DND-41 (cell line): ENCODE measurements at regions not wholly inside any gene's neighbourhood (a gene's known extent, or its start where the extent isn't known, plus 50 kb on each side); places are given as distances from the start of the nearest gene placed in this dataset.

Experiments
- ATAC-seq: fragments of 200-7000 bp; cut with Tn5 transposase; 3 replicates; pipeline ENCODE4 v1.9.1; 2021; ENCODE audit warnings: low read depth; ENCODE audit not compliant: insufficient read depth
- DNase-seq: peaks from one replicate; pipeline ENCODE4 v3.0.0-alpha.2; 2020
- H2AFZ ChIP-seq: 2 replicates; pipeline ENCODE4 v1.6.0; 2012; ENCODE audit warnings: low read depth, low read length
- H3K27ac ChIP-seq: 2 replicates; pipeline ENCODE4 v1.5.1; 2012; ENCODE audit warnings: low read length, inconsistent platforms
- H3K27me3 ChIP-seq: fragments of 200-600 bp; sonication (generic); 2 replicates; pipeline ENCODE4 v1.6.0; 2012; ENCODE audit warnings: low read length, mild to moderate bottlenecking, inconsistent platforms; ENCODE audit not compliant: insufficient read depth, poor library complexity
- H3K36me3 ChIP-seq: 2 replicates; pipeline ENCODE4 v1.5.1; 2012; ENCODE audit warnings: low read length, inconsistent platforms; ENCODE audit not compliant: insufficient read depth
- H3K4me1 ChIP-seq: 2 replicates; pipeline ENCODE4 v1.5.1; 2012; ENCODE audit warnings: mild to moderate bottlenecking, low read length; ENCODE audit not compliant: insufficient read depth
- H3K4me2 ChIP-seq: 2 replicates; pipeline ENCODE4 v1.6.0; 2012; ENCODE audit warnings: mild to moderate bottlenecking, moderate library complexity, low read length, inconsistent platforms; ENCODE audit not compliant: insufficient read depth
- H3K4me3 ChIP-seq, 2 experiments: fragments of 200-600 bp in 1 of 2; shearing (Covaris generic) in 1 of 2; 2 replicates each; pipeline ENCODE4 v1.5.1; 2012 to 2016; ENCODE audit warnings: inconsistent platforms in 2 of 2, low read length in 2 of 2, mild to moderate bottlenecking in 2 of 2, low read depth in 1 of 2, moderate library complexity in 1 of 2
- H3K79me2 ChIP-seq: 2 replicates; pipeline ENCODE4 v1.6.0; 2012; ENCODE audit warnings: low read length, inconsistent platforms; ENCODE audit not compliant: insufficient read depth
- H3K9ac ChIP-seq: 2 replicates; pipeline ENCODE4 v1.6.0; 2012; ENCODE audit warnings: low read depth, mild to moderate bottlenecking, inconsistent platforms, low read length, moderate library complexity
- H3K9me3 ChIP-seq: 2 replicates; pipeline ENCODE4 v1.5.1; 2012; ENCODE audit warnings: low read length, moderate library complexity, mild to moderate bottlenecking, inconsistent platforms; ENCODE audit not compliant: insufficient read depth, severe bottlenecking
- H4K20me1 ChIP-seq: 2 replicates; pipeline ENCODE4 v1.6.0; 2012; ENCODE audit warnings: low read length; ENCODE audit not compliant: insufficient read depth
- CTCF ChIP-seq: IDR thresholded peaks from 2 replicates; pipeline ENCODE4 v1.5.1; 2012; ENCODE audit warnings: borderline replicate concordance, low read length, moderate library complexity, mild to moderate bottlenecking; ENCODE audit not compliant: poor library complexity, severe bottlenecking; ENCODE audit errors: extremely low read depth
- EZH2 ChIP-seq: IDR thresholded peaks from 3 replicates; pipeline ENCODE4 v1.6.1; 2012; ENCODE audit warnings: borderline replicate concordance, low read depth, mild to moderate bottlenecking, moderate library complexity, low read length, inconsistent platforms; ENCODE audit not compliant: severe bottlenecking

- TF ChIP-seq EZH2 (no peak), CTCF (no peak)
- Histone ChIP-seq H3K27me3 (no peaks in the 10 kb centered on the region), H3K27ac (no peak overlapping the region), H2AFZ (no peak overlapping the region), H3K4me2 (no peak overlapping the region), H3K9me3 (no peaks in the 10 kb centered on the region), H3K9ac (no peak overlapping the region), H4K20me1 (no peaks in the 10 kb centered on the region), H3K36me3 (no peaks in the 10 kb centered on the region), H3K4me3 (no peak overlapping the region), H3K4me1 (peaks cover 8% of the 10 kb centered on the region; the same call in 1 of the 2 replicates), H3K79me2 (no peaks in the 10 kb centered on the region)
- DNase-seq (no peak), ATAC-seq (no peak; the same call in 2 of the 3 replicates)
Observed at GRCh38 chr4:117783716-117784115, 250.6 kb upstream of the NDST3 start.

- Histone ChIP-seq H3K4me3 (no peak overlapping the region), H3K79me2 (no peaks in the 10 kb centered on the region), H3K4me1 (peaks cover 8% of the 10 kb centered on the region; the same call in 1 of the 2 replicates), H2AFZ (no peak overlapping the region), H3K9me3 (no peaks in the 10 kb centered on the region), H3K27ac (no peak overlapping the region), H4K20me1 (no peaks in the 10 kb centered on the region), H3K27me3 (no peaks in the 10 kb centered on the region), H3K36me3 (no peaks in the 10 kb centered on the region), H3K9ac (no peak overlapping the region), H3K4me2 (no peak overlapping the region)
- ATAC-seq (no peak), DNase-seq (no peak)
- no peak for TF ChIP-seq CTCF
- no peak for TF ChIP-seq EZH2
Observed at GRCh38 chr4:117784266-117784665, 250.0 kb upstream of the NDST3 start.

GRCh38 chr4:117786566-117786965, 247.7 kb upstream of the NDST3 start:
- Histone ChIP-seq H3K4me2 (no peak overlapping the region), H3K79me2 (no peaks in the 10 kb centered on the region), H4K20me1 (no peaks in the 10 kb centered on the region), H3K27ac (no peak overlapping the region), H3K9me3 (no peaks in the 10 kb centered on the region), H2AFZ (no peak overlapping the region), H3K36me3 (no peaks in the 10 kb centered on the region), H3K4me3 (no peak overlapping the region), H3K9ac (no peak overlapping the region), H3K4me1 (peaks cover 8% of the 10 kb centered on the region; the same call in 1 of the 2 replicates), H3K27me3 (no peaks in the 10 kb centered on the region)
- TF ChIP-seq EZH2 (no peak), CTCF (no peak)
- no peak for DNase-seq
- ATAC-seq, result no peak
